Common myeloid progenitor, CD34-positive (primary cell): ENCODE measurements at regions not wholly inside any gene's neighbourhood (a gene's known extent, or its start where the extent isn't known, plus 50 kb on each side); places are given as distances from the start of the nearest gene placed in this dataset.
"Not testable (repeated sequence)": the region's sequence is repeated elsewhere in the genome, so short reads cannot be mapped to it uniquely, and the experiment has no call there.

Experiments used
- CTCF ChIA-PET: fragments of 350-600 bp; sonication (Branson Sonifier 250); formaldehyde crosslinking; loops from one replicate; lab custom pipeline; 2021; ENCODE audit warnings: antibody characterized with exemption; lab: Charles Lee
- POLR2A ChIA-PET: fragments of 350-600 bp; sonication (Branson Sonifier 250); formaldehyde crosslinking; loops from one replicate; lab custom pipeline; 2021; ENCODE audit warnings: antibody characterized with exemption; lab: Charles Lee
- DNase-seq, 3 donors: peaks; one replicate each; pipeline versions ENCODE4 v3.0.0 to v3.0.0-alpha.2; 2013
- H3K27ac ChIP-seq, 2 experiments: 1 replicate in 1 of 2; 2 replicates in 1 of 2; pipeline ENCODE4 v1.7.0; 2013; ENCODE audit warnings: inconsistent platforms in 2 of 2, low read length in 2 of 2, mild to moderate bottlenecking in 2 of 2, low read depth in 1 of 2, moderate library complexity in 1 of 2; ENCODE audit not compliant: severe bottlenecking in 2 of 2, insufficient read depth in 1 of 2, poor library complexity in 1 of 2
- H3K27me3 ChIP-seq, 5 experiments: replicated peaks in 2 of 5; 1 replicate in 3 of 5; 2 replicates in 2 of 5; pipeline versions ENCODE4 v1.6.1 to v1.7.0; 2013; ENCODE audit warnings: low read length in 4 of 5, mild to moderate bottlenecking in 2 of 5, moderate library complexity in 2 of 5, inconsistent platforms in 1 of 5; ENCODE audit not compliant: insufficient read depth in 5 of 5, control insufficient read depth in 4 of 5
- H3K36me3 ChIP-seq, 4 experiments: 1 replicate in 2 of 4; 2 replicates in 2 of 4; pipeline versions ENCODE4 v1.6.1 to v1.7.0; 2013; ENCODE audit warnings: low read length in 3 of 4, control low read depth in 1 of 4, mild to moderate bottlenecking in 1 of 4; ENCODE audit not compliant: control insufficient read depth in 4 of 4, insufficient read depth in 4 of 4
- H3K4me1 ChIP-seq, 4 experiments: 1 replicate in 3 of 4; 2 replicates in 1 of 4; pipeline versions ENCODE4 v1.6.1 to v1.7.1; 2013; ENCODE audit warnings: low read length in 3 of 4, mild to moderate bottlenecking in 3 of 4, control low read depth in 1 of 4, inconsistent platforms in 1 of 4, moderate library complexity in 1 of 4; ENCODE audit not compliant: control insufficient read depth in 4 of 4, insufficient read depth in 4 of 4; ENCODE audit errors: control extremely low read depth in 1 of 4
- H3K4me3 ChIP-seq, 7 experiments: 1 replicate in 4 of 7; 2 replicates in 3 of 7; pipeline versions ENCODE4 v1.5.1 to v1.7.0; 2013; ENCODE audit warnings: mild to moderate bottlenecking in 7 of 7, low read length in 6 of 7, moderate library complexity in 6 of 7, inconsistent platforms in 2 of 7, low read depth in 2 of 7, control low read depth in 1 of 7; ENCODE audit not compliant: insufficient read depth in 4 of 7, control insufficient read depth in 1 of 7; ENCODE audit errors: extremely low read depth in 1 of 7
- H3K9me3 ChIP-seq, 5 experiments: 1 replicate in 4 of 5; 2 replicates in 1 of 5; pipeline versions ENCODE4 v1.6.1 to v1.7.1; 2013; ENCODE audit warnings: low read length in 4 of 5, mild to moderate bottlenecking in 2 of 5, inconsistent platforms in 1 of 5, low read depth in 1 of 5, moderate library complexity in 1 of 5; ENCODE audit not compliant: control insufficient read depth in 4 of 5, insufficient read depth in 2 of 5; ENCODE audit errors: control extremely low read depth in 1 of 5
- WGBS: methylation state at CpG from one replicate; pipeline ENCODE4 v1.1.5; 2013; ENCODE audit not compliant: insufficient coverage; 5-methylcytosine and 5-hydroxymethylcytosine counted together

GRCh38 chr4:52157071-52157470, 106.0 kb downstream of the SPATA18 start:
- CTCF ChIA-PET, POLR2A ChIA-PET, H3K27ac ChIP-seq, H3K9me3 ChIP-seq, DNase-seq, H3K27me3 ChIP-seq, H3K4me3 ChIP-seq, H3K4me1 ChIP-seq, H3K36me3 ChIP-seq: not testable (repeated sequence)
- WGBS: no CpG with 5 or more reads among the region's 2 CpGs

GRCh38 chr4:52157641-52158316, 106.7 kb downstream of the SPATA18 start:
- DNase-seq: no peak
- Histone ChIP-seq H3K4me1 (no peaks in the 10 kb centered on the region), H3K27ac (no peak overlapping the region), H3K9me3 (no peaks in the 10 kb centered on the region), H3K27me3 (peaks cover 0 to 7% (median 0%) of the 10 kb centered on the region in 5 experiments), H3K36me3 (no peaks in the 10 kb centered on the region), H3K4me3 (no peak overlapping the region)
- ChIA-PET POLR2A (no interaction called here), CTCF (no interaction called here)
- 28% methylated on average over 4 of the region's 4 CpGs for WGBS

GRCh38 chr4:52160859-52161258, 109.8 kb downstream of the SPATA18 start:
- ChIA-PET CTCF (no interaction called here), POLR2A (no interaction called here)
- Histone ChIP-seq H3K4me1 (no peaks in the 10 kb centered on the region), H3K36me3 (no peaks in the 10 kb centered on the region), H3K27me3 (peaks cover 0 to 7% (median 0%) of the 10 kb centered on the region in 5 experiments), H3K27ac (no peak overlapping the region), H3K4me3 (no peak overlapping the region), H3K9me3 (no peaks in the 10 kb centered on the region)
- no peak for DNase-seq
- WGBS: 68% methylated on average over 3 of the region's 4 CpGs

- H3K4me1 ChIP-seq: no peaks in the 10 kb centered on the region
- ChIA-PET CTCF (no interaction called here), POLR2A (no interaction called here)
- no peaks in the 10 kb centered on the region for H3K9me3 ChIP-seq
- peak overlapping the region in 1 of 2 experiments; percentile 0 for H3K27ac ChIP-seq
- H3K4me3 ChIP-seq: no peak overlapping the region
- no peak for DNase-seq
- H3K36me3 ChIP-seq: no peaks in the 10 kb centered on the region
- peaks cover 0 to 2% (median 0%) of the 10 kb centered on the region in 5 experiments for H3K27me3 ChIP-seq
- no CpG with 5 or more reads among the region's 1 CpG for WGBS
Observed at GRCh38 chr4:52164116-52164515, 113.0 kb downstream of the SPATA18 start.

GRCh38 chr4:52172166-52172565, 121.1 kb downstream of the SPATA18 start:
- 100% methylated on average over 1 of the region's 1 CpG for WGBS
- H3K36me3 ChIP-seq: no peaks in the 10 kb centered on the region
- POLR2A ChIA-PET: no interaction called here
- H3K9me3 ChIP-seq: peaks cover 0 to 2% (median 0%) of the 10 kb centered on the region in 5 experiments
- no peaks in the 10 kb centered on the region for H3K27me3 ChIP-seq
- no peak overlapping the region for H3K27ac ChIP-seq
- H3K4me3 ChIP-seq: no peak overlapping the region
- CTCF ChIA-PET: no interaction called here
- H3K4me1 ChIP-seq: no peaks in the 10 kb centered on the region
- no peak for DNase-seq

GRCh38 chr4:52173470-52174045, 122.5 kb downstream of the SPATA18 start:
- no peak for DNase-seq
- peaks cover 0 to 2% (median 0%) of the 10 kb centered on the region in 5 experiments for H3K9me3 ChIP-seq
- no peaks in the 10 kb centered on the region for H3K36me3 ChIP-seq
- POLR2A ChIA-PET: no interaction called here
- H3K27me3 ChIP-seq: no peaks in the 10 kb centered on the region
- no peaks in the 10 kb centered on the region for H3K4me1 ChIP-seq
- no peak overlapping the region for H3K27ac ChIP-seq
- CTCF ChIA-PET: no interaction called here
- no peak overlapping the region for H3K4me3 ChIP-seq
- WGBS: 50% methylated on average over 2 of the region's 2 CpGs

GRCh38 chr4:52187603-52188002, 136.5 kb downstream of the SPATA18 start:
- Histone ChIP-seq H3K9me3 (peaks cover 0 to 2% (median 0%) of the 10 kb centered on the region in 5 experiments), H3K27ac (no peak overlapping the region), H3K36me3 (no peaks in the 10 kb centered on the region), H3K27me3 (no peaks in the 10 kb centered on the region), H3K4me3 (no peak overlapping the region), H3K4me1 (no peaks in the 10 kb centered on the region)
- WGBS: no CpG with 5 or more reads among the region's 1 CpG
- no peak for DNase-seq
- CTCF ChIA-PET: no interaction called here
- POLR2A ChIA-PET: no interaction called here
